ENCODE measurements at regions not wholly inside any gene's neighbourhood (a gene's known extent, or its start where the extent isn't known, plus 50 kb on each side); places are given as distances from the start of the nearest gene placed in this dataset.

DNA sequence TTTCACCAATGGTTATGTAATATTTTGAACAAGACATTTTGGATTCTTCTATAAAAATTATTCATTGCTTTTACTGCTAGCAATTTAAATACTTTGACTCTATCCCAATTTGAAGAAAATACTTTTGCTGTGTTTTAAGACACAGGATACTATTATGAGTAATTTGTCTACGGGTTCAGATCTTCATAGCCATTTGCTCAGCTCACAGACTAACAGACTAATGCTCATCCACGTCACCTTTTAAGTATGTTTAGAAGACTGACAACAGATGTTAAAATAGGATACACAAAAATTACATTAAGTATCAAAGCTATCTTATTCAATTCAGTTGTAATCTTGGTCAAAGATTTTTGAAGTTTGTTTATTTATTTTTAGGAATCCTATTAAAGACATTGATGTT lies 251.3 kb upstream of the CHRM2 start:
- no peak for DNase-seq (ENCODE audit: low read depth)
- no peak overlapping the region for H3K4me3 ChIP-seq (ENCODE audit: control insufficient read depth, low read depth, low read length)
- TF ChIP-seq, protein P1, sequence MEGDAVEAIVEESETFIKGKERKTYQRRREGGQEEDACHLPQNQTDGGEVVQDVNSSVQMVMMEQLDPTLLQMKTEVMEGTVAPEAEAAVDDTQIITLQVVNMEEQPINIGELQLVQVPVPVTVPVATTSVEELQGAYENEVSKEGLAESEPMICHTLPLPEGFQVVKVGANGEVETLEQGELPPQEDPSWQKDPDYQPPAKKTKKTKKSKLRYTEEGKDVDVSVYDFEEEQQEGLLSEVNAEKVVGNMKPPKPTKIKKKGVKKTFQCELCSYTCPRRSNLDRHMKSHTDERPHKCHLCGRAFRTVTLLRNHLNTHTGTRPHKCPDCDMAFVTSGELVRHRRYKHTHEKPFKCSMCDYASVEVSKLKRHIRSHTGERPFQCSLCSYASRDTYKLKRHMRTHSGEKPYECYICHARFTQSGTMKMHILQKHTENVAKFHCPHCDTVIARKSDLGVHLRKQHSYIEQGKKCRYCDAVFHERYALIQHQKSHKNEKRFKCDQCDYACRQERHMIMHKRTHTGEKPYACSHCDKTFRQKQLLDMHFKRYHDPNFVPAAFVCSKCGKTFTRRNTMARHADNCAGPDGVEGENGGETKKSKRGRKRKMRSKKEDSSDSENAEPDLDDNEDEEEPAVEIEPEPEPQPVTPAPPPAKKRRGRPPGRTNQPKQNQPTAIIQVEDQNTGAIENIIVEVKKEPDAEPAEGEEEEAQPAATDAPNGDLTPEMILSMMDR (conservative IDR thresholded peaks at IDR 0.05; ENCODE audit: control insufficient read depth, insufficient read depth, low read depth, low read length) = no peak

DNA sequence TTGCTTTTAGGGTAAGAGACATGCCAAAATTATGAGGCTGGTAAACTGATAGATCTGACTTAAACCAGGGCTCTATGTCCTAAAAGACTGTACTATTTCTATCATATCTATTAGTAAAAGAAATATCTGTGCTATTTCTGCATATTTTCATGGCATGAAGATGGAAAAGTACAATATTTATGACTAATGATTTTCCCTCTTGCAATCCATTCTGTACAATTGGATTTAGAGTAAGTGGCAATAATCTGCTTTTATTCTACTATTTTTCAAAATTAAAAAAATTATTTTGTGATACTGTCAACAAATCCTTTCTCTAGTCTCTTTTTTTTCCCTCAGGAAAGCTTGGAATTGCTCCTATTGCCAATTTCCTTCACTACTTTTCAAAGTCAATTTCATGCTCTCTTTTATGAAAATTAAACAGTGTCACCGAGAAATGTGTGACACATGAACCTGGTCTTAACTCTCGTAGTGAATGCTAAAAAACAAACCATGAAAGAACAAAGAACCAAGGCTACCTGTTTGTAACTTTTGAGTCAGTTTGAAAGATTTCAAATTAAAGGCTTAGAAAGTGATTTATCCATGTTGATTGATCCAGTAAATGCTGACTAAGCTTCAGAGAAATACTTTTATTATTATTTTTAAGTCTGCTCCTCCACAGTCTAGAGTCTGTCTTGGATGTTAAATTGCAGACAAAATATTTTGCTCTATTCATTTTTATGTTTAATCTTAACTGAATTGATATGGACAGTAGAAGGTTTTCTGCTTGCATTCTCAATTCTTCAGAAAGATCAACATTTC lies 262.7 kb upstream of the CHRM2 start:
- H3K4me3 ChIP-seq (ENCODE audit: control insufficient read depth, low read depth, low read length) = no peak overlapping the region
- TF ChIP-seq, protein P1 (conservative IDR thresholded peaks at IDR 0.05; ENCODE audit: control insufficient read depth, insufficient read depth, low read depth, low read length) = no peak
- no peak for DNase-seq (ENCODE audit: low read depth)

- DNase-seq (ENCODE audit: low read depth) = no peak
- TF ChIP-seq, protein P1 (conservative IDR thresholded peaks at IDR 0.05; ENCODE audit: control insufficient read depth, insufficient read depth, low read depth, low read length) = no peak
Measured at GRCh38 chr7:136601772-136602171, 266.7 kb upstream of the CHRM2 start.

DNA sequence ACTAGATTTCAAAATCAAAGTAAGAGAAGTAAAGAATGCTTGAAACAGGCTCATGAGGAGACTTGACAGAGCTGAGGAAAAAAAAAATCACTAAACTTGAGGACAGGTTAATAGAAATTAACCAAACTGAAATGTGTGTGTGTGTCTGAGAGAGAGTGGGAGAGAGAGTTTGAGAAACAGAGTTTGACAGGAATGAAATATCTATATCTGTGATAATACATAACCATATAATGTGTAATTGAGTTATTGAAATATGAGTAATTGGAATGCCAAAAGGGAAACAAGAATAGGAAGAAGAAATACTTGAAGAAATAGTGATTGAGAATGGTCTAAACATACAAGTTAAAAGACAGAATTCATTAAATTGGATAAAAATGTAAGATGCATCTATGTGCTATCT lies 268.0 kb upstream of the CHRM2 start:
- H3K4me3 ChIP-seq (ENCODE audit: control insufficient read depth, low read depth, low read length) = no peak overlapping the region
- no peak for DNase-seq (ENCODE audit: low read depth)
- TF ChIP-seq, protein P1 (conservative IDR thresholded peaks at IDR 0.05; ENCODE audit: control insufficient read depth, insufficient read depth, low read depth, low read length) = no peak

More at GRCh38 chr7:136601772-136602171, 266.7 kb upstream of the CHRM2 start:
- H3K4me3 ChIP-seq (ENCODE audit: control insufficient read depth, low read depth, low read length) = no peak overlapping the region

GRCh38 chr7:136594739-136595144 lies 273.7 kb upstream of the CHRM2 start:
- no peak for DNase-seq (ENCODE audit: low read depth)
- H3K4me3 ChIP-seq (ENCODE audit: control insufficient read depth, low read depth, low read length) = no peak overlapping the region
- TF ChIP-seq, protein P1 (conservative IDR thresholded peaks at IDR 0.05; ENCODE audit: control insufficient read depth, insufficient read depth, low read depth, low read length) = no peak

- no peak overlapping the region for H3K4me3 ChIP-seq (ENCODE audit: control insufficient read depth, low read depth, low read length)
- no peak for DNase-seq (ENCODE audit: low read depth)
- TF ChIP-seq, protein P1 (conservative IDR thresholded peaks at IDR 0.05; ENCODE audit: control insufficient read depth, insufficient read depth, low read depth, low read length) = no peak
Measured at GRCh38 chr7:136588216-136588615, 280.2 kb upstream of the CHRM2 start.

Measured in fibroblast of mammary gland (primary cell).